Stimulated activated naive CD8-positive, alpha-beta T cell treated with anti-CD3 and anti-CD28 coated beads, Interleukin-15, amount 100 ng/mL, for 72 hours (primary cell): ENCODE measurements at regions not wholly inside any gene's neighbourhood (a gene's known extent, or its start where the extent isn't known, plus 50 kb on each side); places are given as distances from the start of the nearest gene placed in this dataset.
"Not testable (repeated sequence)": the region's sequence is repeated elsewhere in the genome, so short reads cannot be mapped to it uniquely, and the experiment has no call there.

ENCODE experiments used
- ATAC-seq: fragments of 150-1000 bp; cut with Tn5 transposase; 2 replicates; pipeline ENCODE4 v1.10.0; 2021; ENCODE audit warnings: mild to moderate bottlenecking, moderate library complexity
- DNase-seq, 2 donors: peaks; one replicate each; pipeline ENCODE4 v3.0.0; 2021 to 2022
- H3K27ac Mint-ChIP-seq, 2 donors: one replicate each; pipeline ENCODE4 v1.8.0; 2022; ENCODE audit warnings: mild to moderate bottlenecking in 2 of 2, mixed read lengths in 2 of 2, moderate library complexity in 2 of 2
- H3K27me3 Mint-ChIP-seq: one replicate; pipeline ENCODE4 v1.8.0; 2022; ENCODE audit warnings: mixed read lengths
- H3K4me1 Mint-ChIP-seq: one replicate; pipeline ENCODE4 v1.8.0; 2022; ENCODE audit warnings: mild to moderate bottlenecking, mixed read lengths
- H3K4me3 Mint-ChIP-seq, 2 donors: one replicate each; pipeline ENCODE4 v1.8.0; 2022; ENCODE audit warnings: mild to moderate bottlenecking in 2 of 2, mixed read lengths in 2 of 2, moderate library complexity in 1 of 2
- H3K9me3 Mint-ChIP-seq, 2 donors: one replicate each; pipeline ENCODE4 v1.8.0; 2022; ENCODE audit warnings: mixed read lengths in 2 of 2

DNA sequence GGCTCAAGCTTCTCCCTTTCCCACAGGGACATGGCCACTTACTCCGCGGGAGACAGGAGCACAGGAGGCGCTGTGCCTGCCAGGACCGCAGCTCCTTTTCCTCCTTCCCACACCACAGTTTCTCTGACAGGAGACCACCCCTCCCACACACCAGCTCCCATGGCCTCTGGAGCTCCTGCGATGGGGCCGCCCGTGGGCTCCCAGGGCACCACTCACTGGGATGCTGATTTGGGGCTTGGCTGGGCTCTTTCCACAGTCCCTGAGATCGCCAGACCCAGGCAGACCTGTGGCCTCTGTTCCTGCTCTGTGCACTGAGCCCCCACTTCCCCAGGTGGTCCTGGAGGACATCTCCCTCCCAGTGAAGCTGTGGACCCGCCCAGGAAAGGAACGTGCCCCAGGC, 226.9 kb upstream of the SHH start:
- no peak overlapping the region for H3K4me3 Mint-ChIP-seq
- DNase-seq, result no peak

DNA sequence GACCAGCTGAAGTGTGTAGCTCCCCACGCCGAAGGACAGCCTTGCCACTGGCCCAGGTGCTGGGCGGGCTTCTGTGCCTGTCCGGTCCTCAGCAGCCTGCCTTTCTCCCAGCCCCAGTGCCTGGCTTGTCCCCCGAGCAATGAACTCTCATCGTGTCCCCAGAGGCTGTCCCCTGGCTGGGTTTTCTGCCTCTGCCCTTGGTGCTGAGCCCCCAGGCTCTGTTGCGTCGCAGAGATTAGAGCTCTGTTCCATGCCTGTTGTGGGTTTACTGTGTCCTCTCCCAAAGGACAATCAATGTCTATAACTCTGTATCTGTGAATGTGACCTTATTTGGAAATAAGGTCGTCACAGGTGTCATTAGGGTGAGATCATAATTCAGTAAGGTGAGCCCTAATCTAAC, 226.1 kb upstream of the SHH start:
- ATAC-seq, result no peak
- Mint-ChIP-seq H3K9me3 (no peaks in the 10 kb centered on the region), H3K27ac (no peak overlapping the region), H3K4me3 (no peak overlapping the region), H3K4me1 (peaks cover 8% of the 10 kb centered on the region), H3K27me3 (peaks cover 9% of the 10 kb centered on the region)
- no peak for DNase-seq

More for the DNA sequence above, 226.9 kb upstream of the SHH start:
- ATAC-seq, result peak; percentile 3
- Mint-ChIP-seq H3K27me3 (peaks cover 9% of the 10 kb centered on the region), H3K27ac (no peak overlapping the region), H3K4me1 (peaks cover 6% of the 10 kb centered on the region), H3K9me3 (no peaks in the 10 kb centered on the region)

DNA sequence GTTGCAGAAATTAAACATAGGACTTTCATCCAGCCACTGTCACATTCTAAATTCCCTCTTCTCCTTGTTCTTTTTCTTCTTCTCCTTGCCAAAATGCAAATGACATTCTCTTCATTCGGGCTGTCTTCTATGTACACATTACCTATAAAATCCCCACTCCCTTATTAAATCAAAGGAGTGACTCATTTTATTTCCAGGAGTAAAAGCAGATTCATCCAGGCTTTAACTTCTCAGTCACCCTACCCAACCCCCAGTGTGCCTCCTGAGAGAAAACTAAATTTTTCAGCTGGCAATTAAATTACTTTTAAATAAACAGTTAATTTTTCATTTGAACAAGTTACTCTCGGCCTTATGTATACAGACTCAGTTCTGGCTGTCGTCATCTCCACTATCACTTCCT, 223.9 kb upstream of the SHH start:
- DNase-seq, result no peak
- no peak overlapping the region for H3K4me3 Mint-ChIP-seq
- H3K9me3 Mint-ChIP-seq, result peaks cover 4 to 13% of the 10 kb centered on the region in 2 donors
- no peak overlapping the region for H3K27ac Mint-ChIP-seq
- ATAC-seq, result no peak
- H3K4me1 Mint-ChIP-seq, result peaks cover 8% of the 10 kb centered on the region
- peaks cover 9% of the 10 kb centered on the region for H3K27me3 Mint-ChIP-seq

DNA sequence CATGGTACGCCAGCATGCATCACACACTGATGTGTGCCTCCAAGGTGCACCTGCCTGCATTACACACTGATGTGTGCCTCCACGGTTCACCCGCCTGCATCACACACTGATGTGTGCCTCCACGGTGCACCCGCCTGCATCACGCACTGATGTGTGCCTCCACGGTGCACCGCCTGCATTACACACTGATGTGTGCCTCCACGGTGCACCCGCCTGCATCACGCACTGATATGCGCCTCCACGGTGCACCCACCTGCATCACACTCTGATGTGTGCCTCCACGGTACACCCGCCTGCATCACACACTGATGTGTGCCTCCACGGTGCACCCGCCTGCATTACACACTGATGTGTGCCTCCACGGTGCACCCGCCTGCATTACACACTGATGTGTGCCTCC, 223.1 kb upstream of the SHH start:
- H3K27me3 Mint-ChIP-seq, H3K4me3 Mint-ChIP-seq, H3K27ac Mint-ChIP-seq, DNase-seq, H3K4me1 Mint-ChIP-seq, ATAC-seq: not testable (repeated sequence)
- H3K9me3 Mint-ChIP-seq, result peaks cover 4 to 13% of the 10 kb centered on the region in 2 donors

DNA sequence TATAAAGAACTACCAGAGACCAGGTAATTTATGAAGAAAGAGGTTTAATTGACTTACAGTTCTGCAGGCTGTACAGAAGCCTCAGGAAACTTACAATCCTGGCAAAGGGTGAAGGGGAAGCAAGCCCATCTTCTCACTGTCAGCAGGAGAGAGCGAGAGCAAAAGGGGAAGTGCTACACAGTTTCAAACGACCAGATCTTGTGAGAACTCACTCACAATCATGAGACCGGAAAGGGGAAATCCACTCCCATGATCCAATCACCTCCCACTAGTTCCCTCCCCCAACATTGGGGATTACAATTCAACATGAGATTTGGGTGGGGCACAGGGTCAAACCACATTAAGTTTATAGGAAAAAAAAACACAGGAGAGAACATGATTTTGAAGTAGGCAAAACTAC, 222.1 kb upstream of the SHH start:
- DNase-seq, result no peak
- Mint-ChIP-seq H3K27ac (peak overlapping the region; percentile 15 to 66), H3K4me3 (no peak overlapping the region), H3K9me3 (peaks cover 4 to 13% of the 10 kb centered on the region in 2 donors), H3K27me3 (peaks cover 18% of the 10 kb centered on the region), H3K4me1 (peaks cover 8% of the 10 kb centered on the region)
- ATAC-seq, result no peak

DNA sequence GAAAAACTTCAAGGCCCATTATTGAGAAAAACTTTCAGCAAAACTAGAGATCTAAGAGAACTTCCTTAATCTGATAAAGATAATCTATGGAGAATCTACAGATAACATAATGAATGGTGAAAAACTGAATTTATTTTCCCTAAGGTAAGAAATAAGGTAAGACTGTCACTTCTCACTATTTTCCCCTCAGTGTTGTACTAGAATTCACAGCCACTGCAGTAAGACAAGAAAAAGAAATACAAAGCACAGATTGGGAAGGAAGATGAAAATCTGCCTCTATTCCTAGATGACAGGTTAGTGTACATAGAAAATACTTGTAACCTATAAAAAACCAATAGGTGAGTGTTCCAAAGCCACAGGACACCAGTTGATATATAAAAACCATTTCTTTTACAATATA, 220.7 kb upstream of the SHH start:
- Mint-ChIP-seq H3K4me3 (no peak overlapping the region), H3K27ac (no peak overlapping the region), H3K27me3 (peaks cover 11% of the 10 kb centered on the region), H3K9me3 (peaks cover 4 to 13% of the 10 kb centered on the region in 2 donors), H3K4me1 (peaks cover 8% of the 10 kb centered on the region)
- ATAC-seq (no peak), DNase-seq (no peak)

DNA sequence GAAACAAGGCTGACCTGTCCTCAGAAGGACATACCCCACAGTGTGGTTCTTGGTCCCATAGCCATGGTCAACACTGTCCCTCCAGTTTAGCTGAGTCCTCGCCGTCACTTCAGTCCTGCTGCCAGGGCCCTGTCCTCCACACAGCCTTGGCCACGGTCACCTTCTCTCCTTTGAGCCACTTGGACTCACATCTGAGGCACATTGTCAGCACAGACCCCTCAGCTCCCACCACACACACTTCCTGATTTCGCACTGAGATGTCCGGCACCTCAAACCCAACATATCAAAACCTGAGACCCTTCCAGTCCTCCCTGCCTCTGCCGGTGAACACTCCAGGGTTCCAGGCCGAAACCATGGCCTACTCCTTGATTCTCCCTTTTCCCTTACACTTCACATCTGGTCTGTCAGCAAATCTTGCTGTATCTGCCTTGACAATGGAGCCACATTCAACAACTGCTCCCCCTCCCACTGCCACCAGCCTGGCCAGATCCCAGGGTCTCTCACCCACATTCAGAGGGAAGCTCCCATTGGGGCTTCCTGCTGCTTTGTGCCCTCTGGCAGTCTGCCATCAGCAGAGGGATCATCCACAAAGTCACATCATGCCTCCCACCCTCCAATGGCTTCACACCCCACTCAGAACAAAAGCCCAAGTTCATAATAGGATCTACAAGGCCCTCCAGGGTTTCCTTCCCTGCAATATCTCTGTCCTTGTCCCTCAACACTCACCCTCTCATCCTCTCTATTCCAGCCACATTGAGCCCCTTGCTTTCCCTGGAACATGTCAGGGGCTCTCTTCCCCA, 219.6 kb upstream of the SHH start:
- ATAC-seq, result no peak
- Mint-ChIP-seq H3K27me3 (peaks cover 11% of the 10 kb centered on the region), H3K4me3 (no peak overlapping the region), H3K27ac (peak overlapping the region in 1 of 2 donors; percentile 13), H3K4me1 (peaks cover 8% of the 10 kb centered on the region), H3K9me3 (peaks cover 4 to 13% of the 10 kb centered on the region in 2 donors)
- DNase-seq, result no peak

DNA sequence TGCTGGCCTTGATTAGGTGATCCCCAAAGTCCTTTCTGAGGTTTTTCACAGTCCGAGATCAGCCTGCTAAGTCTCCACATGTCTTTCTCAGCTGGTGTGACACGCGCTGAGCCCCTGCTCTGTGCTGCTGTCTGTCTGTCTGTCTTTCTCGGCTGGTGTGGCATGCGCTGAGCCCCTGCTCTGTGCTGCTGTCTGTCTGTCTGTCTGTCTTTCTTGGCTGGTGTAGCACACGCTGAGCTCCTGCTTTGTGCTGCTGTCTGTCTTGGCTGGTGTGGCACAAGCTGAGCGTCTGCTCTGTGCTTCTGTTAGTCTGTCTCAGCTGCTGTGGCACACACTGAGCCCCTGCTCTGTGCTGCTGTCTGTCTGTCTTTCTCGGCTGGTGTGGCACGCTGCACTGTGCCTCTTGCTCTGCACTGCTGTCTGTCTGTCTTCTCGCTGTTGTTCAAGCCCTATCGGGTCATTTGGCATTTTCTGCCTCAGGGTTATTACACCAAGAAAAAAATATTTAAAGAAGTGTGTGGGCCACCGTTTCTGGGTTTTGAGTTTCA, 217.3 kb upstream of the SHH start:
- no peak for ATAC-seq
- DNase-seq, result no peak

DNA sequence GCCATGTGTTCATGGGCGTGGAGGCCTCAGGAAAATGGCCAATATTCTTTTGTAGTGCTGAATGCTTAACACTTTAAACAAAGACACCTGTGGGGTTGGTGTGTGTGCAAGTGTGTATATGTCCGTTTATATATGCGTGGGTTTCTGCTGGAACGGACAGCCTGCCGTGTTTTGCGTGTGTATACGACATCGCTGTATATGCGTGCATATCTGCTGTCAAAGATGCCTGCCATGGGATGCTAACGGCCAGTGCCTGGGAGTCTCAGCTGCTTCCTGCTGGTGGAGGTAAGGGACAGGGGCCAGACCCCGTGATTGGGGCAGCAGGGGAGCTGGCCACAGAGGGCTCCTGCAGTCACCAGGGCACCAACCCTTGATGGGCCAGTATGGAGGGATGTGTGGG, 216.3 kb upstream of the SHH start:
- ATAC-seq, result no peak
- DNase-seq, result no peak
- H3K27ac Mint-ChIP-seq, result no peak overlapping the region
- H3K4me1 Mint-ChIP-seq, result no peaks in the 10 kb centered on the region
- H3K4me3 Mint-ChIP-seq, result no peak overlapping the region
- peaks cover 4 to 13% of the 10 kb centered on the region in 2 donors for H3K9me3 Mint-ChIP-seq
- H3K27me3 Mint-ChIP-seq, result peaks cover 11% of the 10 kb centered on the region

More for the DNA sequence above, 217.3 kb upstream of the SHH start:
- H3K4me1 Mint-ChIP-seq, result peaks cover 5% of the 10 kb centered on the region
- H3K9me3 Mint-ChIP-seq, result peaks cover 4 to 13% of the 10 kb centered on the region in 2 donors
- no peak overlapping the region for H3K4me3 Mint-ChIP-seq
- peak overlapping the region in 1 of 2 donors; percentile 52 for H3K27ac Mint-ChIP-seq
- H3K27me3 Mint-ChIP-seq, result peaks cover 11% of the 10 kb centered on the region

DNA sequence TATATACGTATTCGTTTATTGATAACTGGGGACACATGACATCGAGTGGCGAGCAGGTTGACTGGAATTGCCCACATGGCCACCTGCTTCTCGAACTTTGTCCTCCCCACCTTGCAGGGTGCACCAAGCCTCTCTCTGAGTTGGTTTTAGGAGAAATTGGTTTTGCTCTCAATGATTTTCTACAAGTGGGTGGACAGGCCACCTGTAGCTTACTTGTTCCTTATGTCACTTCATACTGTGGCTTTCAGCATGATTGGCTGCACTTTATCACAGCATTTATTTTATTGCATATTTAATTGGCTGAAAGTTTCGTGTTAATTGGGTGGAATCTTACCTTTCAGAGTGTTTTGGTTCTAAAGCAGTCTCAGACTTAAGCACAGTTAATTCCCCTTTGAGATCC, 215.6 kb upstream of the SHH start:
- ATAC-seq, result no peak
- H3K4me1 Mint-ChIP-seq, result no peaks in the 10 kb centered on the region

DNA sequence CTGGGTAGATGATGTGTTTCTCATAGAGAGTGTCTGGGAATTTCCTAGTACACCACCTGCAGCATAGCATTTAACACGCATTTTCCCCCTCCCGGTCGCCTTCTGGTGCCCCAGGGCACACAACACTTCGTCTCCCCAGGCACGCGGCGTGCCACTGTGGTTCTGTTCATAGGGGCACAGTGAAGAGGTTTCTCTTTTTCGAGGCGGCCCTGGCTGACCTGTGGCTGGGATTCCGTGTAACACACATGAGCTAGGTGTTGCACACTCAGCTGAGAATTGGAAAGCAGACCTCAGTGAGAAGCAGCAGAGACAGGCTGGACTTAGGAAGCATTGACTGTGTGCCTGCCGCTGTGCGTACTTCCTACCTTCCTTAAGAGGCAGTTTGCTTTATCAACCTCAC, 214.3 kb upstream of the SHH start:
- DNase-seq, result no peak
- Mint-ChIP-seq H3K4me3 (no peak overlapping the region), H3K27ac (no peak overlapping the region), H3K4me1 (no peaks in the 10 kb centered on the region), H3K27me3 (peaks cover 11% of the 10 kb centered on the region), H3K9me3 (no peaks in the 10 kb centered on the region)
- ATAC-seq, result no peak

More for the DNA sequence above, 215.6 kb upstream of the SHH start:
- Mint-ChIP-seq H3K4me3 (no peak overlapping the region), H3K27ac (peak overlapping the region in 1 of 2 donors; percentile 14), H3K9me3 (peaks cover 1 to 12% of the 10 kb centered on the region in 2 donors), H3K27me3 (peaks cover 11% of the 10 kb centered on the region)
- no peak for DNase-seq

DNA sequence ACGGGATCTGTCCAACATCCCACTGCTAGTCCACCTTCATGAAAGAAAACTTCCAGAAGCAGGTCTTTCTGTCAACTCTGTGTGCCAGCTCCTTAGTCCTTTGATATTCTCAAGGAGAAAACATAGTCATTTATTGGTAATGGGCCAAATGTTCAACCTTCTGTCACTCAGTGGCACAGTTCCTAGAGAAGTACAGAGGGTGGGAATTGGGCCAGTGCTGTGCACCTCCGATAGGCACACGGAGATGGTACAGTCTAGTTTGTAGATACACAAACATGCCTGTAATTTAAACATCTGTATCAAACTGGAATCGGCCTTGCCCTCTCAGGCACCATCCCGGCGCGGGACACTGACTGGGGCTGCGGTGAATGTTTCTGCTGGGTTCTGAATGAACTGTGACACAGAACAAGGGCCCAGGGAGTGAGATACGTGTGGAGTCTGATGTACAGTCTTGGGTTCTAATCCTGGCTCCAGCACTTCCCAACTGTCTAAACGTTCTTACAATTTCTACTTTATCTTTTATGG, 213.9 kb upstream of the SHH start:
- ATAC-seq, result no peak
- Mint-ChIP-seq H3K4me1 (no peaks in the 10 kb centered on the region), H3K4me3 (no peak overlapping the region), H3K9me3 (no peaks in the 10 kb centered on the region), H3K27ac (no peak overlapping the region), H3K27me3 (peaks cover 11% of the 10 kb centered on the region)
- DNase-seq, result no peak

DNA sequence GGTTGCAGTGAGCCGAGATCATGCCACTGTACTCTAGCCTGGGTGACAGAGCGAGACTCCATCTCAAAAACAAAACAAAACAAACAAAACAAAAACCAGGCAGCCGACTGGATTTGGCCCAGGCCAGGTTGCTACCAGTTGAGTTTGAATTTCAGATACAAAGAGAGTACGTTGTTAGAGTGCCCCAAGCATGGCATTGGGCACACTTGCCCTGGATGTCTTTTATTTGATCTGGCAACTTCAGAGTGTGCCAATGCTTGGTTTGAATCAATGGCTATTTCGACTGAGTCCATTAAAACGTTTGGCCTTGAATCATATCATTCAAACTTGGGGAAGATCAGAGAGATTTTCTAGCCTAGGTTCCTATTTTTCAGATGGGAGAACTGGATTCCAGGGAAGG, 213.4 kb upstream of the SHH start:
- Mint-ChIP-seq H3K4me1 (peaks cover 2% of the 10 kb centered on the region), H3K4me3 (no peak overlapping the region), H3K27ac (no peak overlapping the region), H3K9me3 (no peaks in the 10 kb centered on the region), H3K27me3 (peaks cover 11% of the 10 kb centered on the region)
- ATAC-seq (no peak), DNase-seq (no peak)

DNA sequence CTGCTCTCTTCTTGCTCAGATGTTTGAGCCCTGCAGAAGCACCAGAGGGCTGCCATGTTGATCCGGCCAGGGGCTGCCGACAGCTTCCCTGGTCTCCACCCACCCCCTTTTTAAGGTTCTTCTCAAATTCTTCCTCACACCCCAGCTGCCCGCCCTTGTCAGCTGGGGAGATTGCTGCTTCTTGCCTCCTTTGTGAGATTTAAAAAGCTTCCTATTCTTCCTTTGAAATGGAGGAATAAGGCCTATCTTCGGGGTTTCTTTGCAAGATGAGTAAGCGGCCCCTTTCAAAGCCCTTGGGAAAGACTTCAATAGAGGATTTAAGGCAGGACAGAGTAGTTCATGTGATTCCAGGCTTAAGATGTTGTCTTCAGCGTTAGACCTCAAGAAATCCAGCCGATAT, 211.9 kb upstream of the SHH start:
- Mint-ChIP-seq H3K9me3 (peaks cover 5 to 9% of the 10 kb centered on the region in 2 donors), H3K4me3 (no peak overlapping the region), H3K27me3 (peaks cover under 1% of the 10 kb centered on the region), H3K27ac (no peak overlapping the region), H3K4me1 (peaks cover 14% of the 10 kb centered on the region)
- no peak for ATAC-seq
- DNase-seq, result no peak

DNA sequence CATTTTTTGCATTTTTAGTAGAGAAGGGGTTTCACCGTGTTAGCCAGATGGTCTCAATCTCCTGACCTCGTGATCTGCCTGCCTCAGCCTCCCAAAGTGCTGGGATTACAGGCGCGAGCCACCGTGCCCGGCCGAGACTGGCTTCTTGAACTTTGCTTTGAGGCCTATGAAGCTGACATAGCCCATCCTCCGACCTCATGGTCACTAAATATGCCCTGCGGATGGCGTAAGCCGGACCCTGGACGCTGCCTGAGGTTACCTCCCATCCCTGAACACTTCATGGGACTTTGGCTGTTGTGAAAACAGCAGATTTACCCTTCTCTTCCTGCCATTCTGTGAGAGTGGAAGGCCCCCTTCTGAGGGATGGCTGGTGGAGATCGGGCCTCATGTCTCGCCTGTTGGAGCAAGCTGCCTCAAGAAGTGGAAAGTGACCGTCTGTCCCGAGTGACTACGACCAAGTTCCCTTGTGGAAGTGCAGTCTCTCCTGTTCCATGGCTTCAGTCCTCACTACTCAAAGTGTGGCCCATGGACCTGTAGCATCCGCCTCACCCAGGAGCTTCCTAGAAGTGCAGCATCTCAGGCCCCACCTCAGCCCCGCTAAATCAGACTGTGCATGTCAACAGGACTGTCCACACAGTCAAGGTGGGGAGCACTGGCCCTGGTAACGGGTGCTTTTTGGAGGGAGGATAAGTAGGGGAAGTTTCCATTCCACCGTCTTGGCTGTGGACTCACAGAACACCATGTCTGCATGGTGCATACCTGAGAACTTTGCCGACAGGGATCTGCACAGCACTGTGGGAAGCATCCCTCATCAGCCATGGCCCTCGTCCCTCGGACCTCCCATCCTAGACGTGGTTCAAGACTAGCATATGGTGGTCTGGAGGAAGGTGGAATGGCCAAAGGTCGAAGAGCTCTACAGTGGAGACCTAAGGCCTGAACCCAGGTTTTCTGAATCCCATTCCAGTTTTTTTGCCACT, 210.5 kb upstream of the SHH start:
- H3K4me1 Mint-ChIP-seq, result peaks cover 14% of the 10 kb centered on the region
- peaks cover 5 to 20% of the 10 kb centered on the region in 2 donors for H3K9me3 Mint-ChIP-seq
- no peak overlapping the region for H3K4me3 Mint-ChIP-seq
- ATAC-seq (no peak), DNase-seq (peak in 1 of 2 donors; percentile 3)
- H3K27me3 Mint-ChIP-seq, result no peaks in the 10 kb centered on the region
- H3K27ac Mint-ChIP-seq, result no peak overlapping the region
